Stimulated activated CD4-positive, alpha-beta T cell treated with anti-CD3 and anti-CD28 coated beads, Interleukin-1b, Interleukin-23, amount 100 ng/mL, for 4 hours (primary cell): ENCODE measurements at regions not wholly inside any gene's neighbourhood (a gene's known extent, or its start where the extent isn't known, plus 50 kb on each side); places are given as distances from the start of the nearest gene placed in this dataset.
A peak's percentile ranks its signal among the peaks of the same experiment; 100 is the strongest.

Experiments
- DNase-seq, 2 donors: peaks; one replicate each; pipeline ENCODE4 v3.0.0-alpha.2; 2020; ENCODE audit warnings: low read depth in 2 of 2

DNA sequence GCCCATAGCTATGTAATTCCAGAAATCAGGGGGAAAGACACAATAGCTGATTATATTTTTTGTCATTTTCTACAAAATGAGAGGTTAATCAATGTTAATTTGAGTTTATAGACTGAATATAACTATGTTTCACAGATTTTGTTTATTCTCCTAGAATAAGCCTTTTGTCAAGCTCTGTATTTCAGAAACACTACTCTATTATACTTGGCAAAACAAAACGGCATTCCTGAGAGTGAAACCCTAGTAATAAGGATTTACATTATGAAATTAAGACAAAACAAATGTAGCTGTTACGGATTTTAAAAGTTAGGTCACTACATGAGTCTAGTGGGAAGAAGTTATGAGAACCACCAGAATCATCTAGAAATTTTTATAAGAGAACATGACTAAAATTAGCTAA is 334.2 kb downstream of the KLF12 start:
- DNase-seq = no peak

DNA sequence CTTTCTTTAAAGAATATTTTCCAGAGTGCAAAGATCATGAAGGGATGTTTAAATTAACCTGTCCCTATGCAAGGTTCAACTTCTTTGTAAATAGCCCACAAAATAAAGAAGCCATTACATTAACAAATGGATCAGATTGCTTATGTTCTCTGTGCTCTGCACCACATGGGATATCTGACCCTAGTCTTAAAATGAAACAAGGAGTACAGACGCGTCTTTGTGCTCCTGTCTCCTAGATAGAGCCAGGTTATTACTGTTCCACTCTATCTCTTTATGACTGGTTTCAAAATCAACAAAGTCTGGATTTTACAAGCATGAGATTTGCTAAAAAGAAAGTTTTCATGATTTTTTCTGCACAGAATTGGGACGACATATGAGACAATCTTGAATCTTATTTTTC is 339.4 kb downstream of the KLF12 start:
- DNase-seq = no peak

DNA sequence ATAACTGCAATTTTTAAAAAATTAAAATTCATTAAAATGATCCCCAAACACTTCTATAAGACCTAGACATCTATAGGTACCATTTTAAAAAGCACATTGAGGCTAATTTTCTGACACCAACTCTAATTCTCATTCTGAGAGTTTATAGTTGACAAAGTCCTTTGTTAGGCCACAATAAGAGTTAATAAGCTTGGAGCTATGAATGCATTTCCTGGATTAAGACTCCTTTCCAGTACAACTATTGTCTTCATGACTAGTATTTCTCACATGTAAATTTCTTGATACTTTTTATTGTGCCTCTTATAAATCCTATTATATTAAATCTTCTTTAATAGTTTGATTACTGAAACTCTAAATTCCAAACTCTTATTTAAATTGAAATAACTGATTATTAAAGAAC is 340.8 kb downstream of the KLF12 start:
- no peak for DNase-seq

DNA sequence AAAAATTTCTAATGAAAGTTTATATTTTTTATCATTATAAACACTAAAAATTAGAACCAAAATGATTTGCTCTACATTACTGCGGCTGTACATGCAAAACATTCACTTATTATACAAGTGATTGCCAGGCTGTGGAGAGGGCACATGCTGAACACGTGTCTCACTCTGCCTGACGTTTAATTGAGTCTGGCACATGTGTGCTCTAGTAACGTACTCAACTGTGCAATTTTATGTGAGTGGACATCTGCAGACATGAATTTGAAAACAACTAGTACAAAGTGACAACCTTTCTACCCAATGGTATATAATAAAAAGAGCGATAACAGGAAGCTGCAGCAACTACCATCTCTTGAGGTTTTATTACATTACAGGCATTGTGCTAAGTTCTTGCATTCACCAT is 341.4 kb downstream of the KLF12 start:
- no peak for DNase-seq

DNA sequence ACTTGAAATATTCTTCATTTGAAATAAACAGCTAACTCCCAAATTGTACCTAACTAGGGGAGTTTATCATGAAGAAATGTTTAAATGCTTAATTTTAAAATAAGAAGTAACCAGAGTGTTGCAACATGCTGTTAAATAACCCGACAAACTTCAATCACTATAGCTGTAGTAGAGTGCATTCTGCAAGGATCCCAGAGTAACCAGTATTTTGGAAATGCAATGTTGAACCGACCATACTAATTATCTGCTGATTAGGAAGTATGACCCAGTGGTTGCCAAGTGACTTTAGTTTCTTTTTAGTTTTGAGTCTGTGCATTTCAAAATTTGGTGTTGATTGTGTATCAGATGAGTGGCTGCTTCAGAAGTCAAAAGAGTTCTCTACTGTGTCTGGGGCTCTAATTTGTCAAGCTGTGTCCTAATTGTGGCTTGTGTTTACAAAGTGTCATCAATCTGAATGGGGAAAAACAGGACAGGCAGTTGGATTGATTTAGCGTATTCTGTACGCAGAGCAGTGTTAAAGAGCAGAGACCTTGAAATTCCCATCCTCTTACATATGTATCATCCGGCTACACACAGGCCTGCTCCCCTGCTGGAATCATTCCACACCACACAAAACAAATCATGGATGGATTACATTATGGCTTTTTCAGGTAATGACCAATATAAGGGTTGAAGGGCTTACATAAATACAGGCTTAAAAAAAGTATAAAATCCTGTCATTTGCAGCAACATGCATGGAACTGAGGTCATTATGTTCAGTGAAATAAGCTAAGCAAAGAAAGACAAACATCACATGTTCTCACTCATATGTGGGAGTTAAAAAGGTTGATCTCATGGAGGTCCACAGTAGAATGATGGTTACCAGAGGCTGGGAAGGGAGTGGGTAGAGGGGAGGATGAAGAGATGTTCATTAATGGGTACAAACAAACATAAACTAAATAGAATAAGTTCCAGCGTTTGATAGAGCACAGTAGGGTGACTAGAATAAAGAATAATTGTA is 351.5 kb downstream of the KLF12 start:
- no peak for DNase-seq

DNA sequence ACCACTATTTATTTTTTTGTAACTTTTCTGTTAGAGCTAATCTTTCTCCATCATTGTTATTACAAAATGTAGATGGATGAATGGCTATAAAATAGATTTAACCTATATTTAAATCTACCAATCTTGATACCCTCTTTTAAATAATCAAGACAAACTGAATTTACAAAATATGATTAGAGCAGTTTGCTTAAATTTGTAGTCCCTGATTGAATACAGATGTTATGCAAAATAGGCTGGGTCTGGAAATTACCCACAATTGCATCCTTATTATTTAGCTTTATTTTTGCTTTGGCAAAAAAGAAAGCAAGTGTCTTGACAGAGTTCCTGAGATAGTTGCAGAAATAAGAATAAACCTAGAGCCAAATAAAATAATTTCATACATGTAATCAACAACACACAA is 352.8 kb downstream of the KLF12 start:
- no peak for DNase-seq

DNA sequence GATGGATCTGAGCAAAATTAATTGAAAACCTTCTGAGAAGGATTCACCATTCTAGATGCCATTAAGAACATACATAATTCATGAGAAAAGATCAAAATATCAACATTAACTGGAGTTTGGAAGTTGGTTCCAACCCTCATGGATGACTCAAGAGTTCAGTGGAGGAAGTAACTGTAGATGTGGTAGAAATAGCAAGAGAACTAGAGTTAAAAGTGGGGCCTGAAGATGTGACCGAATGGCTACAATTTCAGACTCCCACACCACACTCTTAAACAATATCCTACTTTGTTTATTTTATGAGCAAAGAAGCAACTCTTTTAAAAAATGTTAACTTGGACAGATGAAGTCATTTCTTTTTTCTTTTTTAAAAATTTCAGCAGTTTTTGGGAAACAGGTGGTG is 354.3 kb downstream of the KLF12 start:
- no peak for DNase-seq

DNA sequence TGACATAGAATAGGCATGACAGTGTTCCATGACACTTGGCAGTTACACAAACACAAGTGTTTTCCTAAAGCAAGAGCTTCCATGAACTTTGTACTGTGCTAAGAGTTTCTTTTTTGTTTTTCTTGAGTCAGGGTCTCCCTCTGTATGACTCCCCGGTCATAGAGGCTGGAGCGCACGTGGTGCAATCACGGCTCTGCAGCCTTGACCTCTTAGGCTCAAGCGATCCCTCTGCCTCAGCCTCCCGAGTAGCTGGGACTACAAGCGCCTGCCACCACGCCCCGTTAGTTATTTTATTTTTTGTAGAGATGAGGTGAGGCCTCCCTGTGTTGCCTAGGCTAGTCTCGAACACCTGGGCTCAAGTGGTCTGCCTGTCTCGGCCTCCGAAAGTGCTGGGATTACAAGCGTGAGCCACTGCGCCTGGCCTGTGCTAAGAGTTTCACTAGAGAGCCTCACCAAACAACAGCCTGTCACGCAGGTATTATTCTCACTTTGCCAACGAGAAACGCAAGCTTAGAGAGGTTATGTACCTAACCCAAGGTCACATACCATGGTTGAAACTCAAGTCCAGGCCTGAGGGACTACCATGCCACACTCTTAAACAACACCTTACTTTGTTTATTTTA is 355.9 kb downstream of the KLF12 start:
- no peak for DNase-seq

DNA sequence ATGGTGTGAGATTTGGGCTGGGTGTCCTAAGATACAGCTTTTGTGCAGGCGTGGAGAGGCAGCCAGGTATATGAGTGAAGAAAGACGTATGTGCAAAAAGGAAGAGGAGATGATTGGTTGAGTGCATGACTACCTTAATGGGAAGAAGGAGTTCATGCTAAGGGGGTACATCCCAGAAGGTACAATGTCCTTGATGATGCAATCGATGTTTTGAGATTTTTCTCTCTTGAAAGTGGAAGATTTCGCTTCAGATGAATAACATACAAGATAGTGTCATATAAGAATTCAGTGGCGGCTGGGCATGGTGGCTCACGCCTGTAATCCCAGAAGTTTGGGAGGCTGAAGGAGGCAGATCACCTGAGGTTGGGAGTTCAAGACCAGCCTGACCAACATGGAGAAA is 357.1 kb downstream of the KLF12 start:
- DNase-seq = no peak

DNA sequence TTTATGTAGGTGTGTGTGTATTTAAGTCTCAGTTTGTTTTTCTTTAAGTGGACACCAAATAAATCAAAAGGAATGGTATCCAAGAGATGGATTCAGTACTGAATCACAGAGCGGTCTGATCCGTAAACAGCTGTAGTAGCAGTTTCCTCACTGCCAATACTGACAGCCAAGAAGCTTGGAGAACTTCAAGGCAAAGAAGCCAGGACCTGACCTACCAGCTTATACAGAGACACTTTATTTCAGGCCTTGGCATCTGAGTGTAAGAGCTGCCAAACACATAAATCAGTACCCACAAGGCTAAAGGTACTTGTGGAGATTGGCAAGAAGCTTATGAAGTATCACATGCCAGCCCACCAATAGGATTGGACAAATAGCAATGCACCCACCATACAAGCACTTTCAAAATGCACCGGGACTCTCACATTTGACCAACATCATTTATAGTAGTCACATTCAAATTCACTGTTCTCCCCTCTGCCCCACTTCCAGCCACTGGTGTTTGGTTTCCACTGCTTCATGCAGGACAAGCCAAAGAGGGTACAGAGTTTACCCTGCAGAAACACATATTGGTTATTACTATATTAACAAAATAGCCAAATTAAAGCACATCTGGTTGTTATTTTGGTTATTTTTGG is 357.9 kb downstream of the KLF12 start:
- DNase-seq = no peak

DNA sequence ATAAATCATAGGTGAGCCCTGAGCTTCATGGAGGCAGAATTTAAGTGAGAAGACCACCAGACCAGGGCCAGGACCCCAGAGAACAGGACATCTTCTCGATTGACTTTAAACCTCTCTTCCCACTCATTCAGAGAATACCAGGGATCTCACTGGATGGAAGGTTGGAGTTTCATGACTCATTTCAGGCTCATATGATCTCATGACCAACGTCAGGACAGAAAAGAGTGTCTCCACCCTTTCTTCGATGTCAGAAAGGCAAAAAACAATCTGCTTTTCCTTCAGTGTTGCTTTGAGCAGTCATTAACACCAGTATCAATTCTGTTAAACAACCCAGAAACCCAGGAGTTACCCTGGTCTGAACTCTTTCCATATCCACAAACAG is 361.0 kb downstream of the KLF12 start:
- DNase-seq = no peak

DNA sequence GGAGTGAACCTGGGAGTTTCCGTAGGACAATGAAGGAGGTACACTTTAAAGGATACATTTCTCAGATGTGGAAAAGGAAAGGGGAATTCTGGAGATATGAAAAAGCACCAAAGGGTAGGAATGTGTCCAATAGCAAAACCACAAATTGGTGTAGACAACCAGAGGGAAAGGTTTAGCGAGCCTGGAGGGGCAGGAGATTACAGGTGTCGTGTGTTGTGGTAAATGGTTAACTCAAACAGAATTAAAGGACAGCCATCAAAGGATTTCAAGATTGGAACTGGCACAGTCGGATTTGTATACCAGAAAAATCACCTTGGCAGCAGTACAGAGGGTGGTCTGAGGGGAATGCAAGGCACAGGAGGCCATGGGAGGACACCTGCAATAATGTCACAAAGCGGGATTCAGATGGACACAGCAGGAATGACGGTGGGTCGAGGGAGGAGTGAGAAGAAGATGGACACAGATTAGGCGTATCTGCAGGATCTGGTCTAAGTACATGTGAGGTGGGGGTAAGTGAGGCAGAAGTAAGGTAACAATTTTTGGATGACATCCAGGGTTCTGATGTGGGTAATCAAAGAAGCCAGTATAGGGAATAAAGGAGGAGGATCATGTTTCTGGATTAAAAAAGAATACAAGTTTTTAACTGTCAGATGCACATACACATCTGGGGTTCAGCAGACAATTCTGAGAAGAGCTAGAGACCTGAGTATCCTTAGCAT is 361.6 kb downstream of the KLF12 start:
- no peak for DNase-seq

DNA sequence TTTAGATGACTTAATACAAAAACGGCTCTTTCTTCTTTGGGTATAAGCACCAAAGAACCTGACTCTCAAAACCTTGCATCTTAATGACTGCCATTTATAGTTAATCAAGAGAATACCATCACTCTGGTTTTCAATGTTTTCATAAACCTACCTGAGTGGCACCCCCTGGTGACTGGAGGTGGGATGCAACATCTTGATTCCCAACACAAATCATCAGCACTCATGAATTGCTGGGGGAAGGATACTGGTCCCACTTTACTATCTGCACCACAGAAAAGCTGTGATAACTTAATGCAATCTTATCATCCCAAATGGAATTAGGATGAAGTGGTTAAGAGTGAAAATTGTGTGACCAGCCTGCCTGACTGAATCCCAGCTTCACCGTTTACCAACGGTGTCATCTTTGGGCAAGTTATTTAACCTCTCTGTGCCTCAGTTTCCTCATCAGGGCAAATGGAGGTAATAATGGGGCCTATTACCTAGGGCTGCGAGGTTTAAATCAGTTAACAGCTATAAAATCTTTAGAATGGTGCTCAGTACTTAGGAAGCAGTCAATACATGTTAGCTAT is 366.4 kb downstream of the KLF12 start:
- peak in 1 of 2 donors; percentile 17 for DNase-seq

DNA sequence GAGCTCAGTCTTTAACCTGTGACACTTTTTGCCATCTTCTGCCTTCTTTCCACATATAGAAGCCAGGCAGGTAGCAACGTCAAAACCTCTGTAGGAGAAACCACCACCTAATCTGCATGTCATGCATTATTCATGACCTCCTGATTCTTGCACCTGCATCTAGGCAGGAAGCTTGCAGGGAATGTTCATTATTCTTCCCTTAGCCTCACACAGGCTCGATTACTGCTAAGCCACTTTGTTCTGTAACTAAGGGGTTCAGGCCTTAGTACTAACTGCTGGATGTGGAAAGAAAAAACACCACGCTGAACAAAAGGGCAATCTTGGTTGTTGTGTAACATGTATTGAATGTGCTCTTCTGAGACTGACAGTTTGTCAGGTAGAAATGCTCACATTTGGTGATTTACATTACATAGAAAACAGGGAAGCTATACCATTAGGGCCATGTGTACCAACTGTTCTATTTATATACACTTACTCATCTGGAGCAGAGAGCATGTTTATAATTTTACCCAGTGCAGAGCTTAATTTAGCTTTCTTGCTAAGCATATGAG is 366.9 kb downstream of the KLF12 start:
- DNase-seq = no peak

DNA sequence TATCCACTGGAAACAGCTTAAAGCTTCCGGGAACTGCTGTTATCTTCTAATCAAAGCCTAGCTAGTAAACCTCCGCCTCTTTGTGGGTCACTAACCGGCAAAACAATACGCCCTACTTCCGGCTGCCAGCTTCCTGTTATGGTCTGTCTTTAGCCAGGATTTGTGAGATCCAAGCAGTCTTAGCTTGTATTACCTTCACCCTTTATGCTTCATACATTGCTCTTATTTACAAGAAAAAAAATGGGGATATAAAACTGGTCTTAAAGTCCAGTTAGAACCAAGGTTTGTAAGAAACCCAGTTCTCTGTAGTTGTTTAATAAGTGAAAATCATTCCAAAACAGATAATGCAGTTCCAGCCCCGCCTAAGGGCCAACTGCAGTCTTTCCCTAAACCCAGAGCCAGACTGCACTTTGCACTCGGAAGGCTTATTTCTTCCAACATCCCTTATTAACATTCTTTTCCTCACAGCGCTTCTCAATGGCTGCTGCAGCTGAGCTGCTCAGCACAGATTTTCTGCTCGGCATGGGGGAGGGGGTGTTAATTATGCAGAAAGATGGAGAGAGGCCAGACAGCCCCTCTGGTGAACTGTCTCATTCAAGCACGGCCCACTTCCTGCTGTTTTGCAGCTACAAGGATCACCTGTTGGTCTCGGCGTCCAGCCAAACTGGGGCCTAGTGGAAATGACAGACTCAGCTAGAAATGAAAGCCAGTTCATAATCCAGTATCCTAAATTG is 368.4 kb downstream of the KLF12 start:
- DNase-seq = peak; percentile 25 to 48

DNA sequence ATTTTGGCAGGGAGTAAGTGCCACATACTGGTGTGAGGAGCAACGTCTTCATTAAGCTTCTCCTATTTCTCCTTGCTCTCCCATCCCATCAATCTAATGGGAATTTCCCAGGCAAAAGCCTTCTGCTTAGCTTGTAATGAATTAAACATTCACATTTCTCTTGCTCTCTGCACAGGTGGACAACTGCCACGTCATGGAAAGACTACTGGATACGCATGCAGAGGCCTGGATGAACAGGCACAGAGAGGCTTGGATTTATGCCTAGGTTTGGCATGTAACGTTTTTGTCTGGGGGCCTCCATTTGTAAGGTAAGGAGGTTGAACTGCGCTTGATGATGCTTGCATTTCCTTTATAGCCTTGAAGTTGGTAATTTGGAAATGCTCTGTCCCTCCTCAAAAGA is 374.8 kb downstream of the KLF12 start:
- no peak for DNase-seq

DNA sequence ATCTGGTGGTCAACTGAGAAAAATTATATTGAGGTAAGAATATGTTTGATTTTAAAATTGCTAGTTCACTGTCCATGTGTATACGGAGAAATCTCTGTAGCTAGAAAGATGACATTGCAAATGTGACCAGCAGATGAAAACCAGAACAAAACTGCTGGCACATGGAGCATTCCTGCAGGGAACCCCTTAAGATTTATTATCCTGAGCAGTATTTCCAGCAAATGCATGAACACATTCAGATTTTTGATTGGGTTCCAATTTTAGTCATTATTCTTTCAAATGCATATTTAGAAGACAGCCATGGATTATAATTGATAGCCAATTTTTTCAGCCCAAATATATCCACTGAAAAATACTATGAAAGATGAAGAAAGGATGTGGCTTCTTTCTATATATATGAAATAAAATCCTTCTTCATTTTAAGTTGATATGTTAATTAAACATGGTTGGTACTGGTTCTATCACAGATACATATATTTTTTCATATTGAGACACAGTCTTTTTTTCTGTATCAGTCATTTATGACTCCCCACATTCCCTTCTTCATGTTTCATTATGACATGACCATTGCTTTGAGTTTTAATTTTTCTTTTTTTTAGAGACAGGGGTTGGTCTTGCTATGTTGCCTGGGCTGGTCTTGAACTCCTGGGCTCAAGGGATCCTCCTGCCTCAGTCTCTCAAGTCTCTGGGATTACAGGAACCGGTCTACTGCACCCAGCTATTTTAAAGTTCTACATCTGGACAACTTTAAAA is 376.5 kb downstream of the KLF12 start:
- no peak for DNase-seq

DNA sequence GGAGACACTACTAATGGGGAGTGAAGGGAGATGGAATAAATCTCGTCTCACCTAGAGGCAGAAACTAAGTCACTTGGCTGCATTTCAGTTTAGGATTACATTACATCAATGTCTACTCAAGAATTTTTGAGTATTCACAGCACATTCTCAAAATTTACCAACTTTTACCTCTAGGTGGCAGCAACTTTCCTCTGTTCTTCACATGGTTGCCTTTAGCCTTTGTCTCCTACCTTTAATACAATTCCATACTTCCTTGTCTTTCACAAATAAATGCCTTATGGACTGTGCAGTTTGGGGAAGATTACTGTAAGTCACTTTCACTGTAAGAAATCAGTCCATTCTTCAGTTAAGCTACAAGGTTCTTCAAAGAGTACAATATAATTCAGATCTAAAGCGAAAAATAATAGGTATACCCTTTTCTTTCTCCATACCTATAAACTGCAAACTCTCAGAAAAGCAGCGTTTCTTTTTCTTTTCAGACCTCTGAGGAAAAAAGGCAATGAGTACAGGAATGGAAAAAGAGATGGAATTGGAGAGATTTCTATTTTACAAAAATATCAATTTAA is 379.4 kb downstream of the KLF12 start:
- DNase-seq = peak in 1 of 2 donors; percentile 35

DNA sequence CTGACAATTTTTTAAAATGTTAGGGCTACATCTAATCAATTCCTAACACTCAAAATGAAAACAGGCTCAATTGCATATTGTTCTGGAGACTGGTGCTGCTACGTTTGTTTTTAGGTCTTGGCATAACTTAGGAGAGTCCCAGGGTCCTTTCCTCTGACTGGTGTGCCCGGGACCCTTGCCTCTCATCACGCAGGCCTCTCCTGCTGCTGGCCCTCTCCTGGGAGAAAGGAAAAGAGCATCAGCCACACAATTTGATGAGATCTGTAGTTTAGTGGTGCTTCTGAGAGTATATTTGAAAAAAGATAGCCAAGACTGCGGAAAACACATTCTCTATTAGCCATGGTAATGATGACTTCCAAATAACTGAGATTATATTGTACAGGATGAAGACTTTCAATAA is 380.0 kb downstream of the KLF12 start:
- DNase-seq = no peak

DNA sequence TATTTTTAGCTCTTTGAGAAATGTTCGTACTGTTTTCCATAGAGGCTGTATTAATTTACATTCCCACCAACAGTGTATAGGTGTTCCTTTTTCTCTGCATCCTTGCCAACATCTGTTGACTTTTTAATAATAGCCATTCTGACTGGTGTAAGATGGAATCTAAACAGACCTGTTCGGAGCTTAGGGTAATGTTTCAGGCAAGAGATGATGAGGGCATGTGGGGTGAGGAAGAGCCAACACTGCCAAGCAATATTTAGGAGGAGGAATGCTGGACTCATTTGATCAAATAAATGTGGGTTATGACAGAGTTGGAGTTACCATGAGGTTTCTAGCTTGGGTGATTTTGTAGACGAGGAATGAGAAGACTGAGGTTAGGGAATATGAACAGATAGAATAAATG is 382.9 kb downstream of the KLF12 start:
- DNase-seq = no peak
